ENCODE measurements at regions not wholly inside any gene's neighbourhood (a gene's known extent, or its start where the extent isn't known, plus 50 kb on each side); places are given as distances from the start of the nearest gene placed in this dataset.
"Not testable (repeated sequence)": the region's sequence is repeated elsewhere in the genome, so short reads cannot be mapped to it uniquely, and the experiment has no call there.

DNA sequence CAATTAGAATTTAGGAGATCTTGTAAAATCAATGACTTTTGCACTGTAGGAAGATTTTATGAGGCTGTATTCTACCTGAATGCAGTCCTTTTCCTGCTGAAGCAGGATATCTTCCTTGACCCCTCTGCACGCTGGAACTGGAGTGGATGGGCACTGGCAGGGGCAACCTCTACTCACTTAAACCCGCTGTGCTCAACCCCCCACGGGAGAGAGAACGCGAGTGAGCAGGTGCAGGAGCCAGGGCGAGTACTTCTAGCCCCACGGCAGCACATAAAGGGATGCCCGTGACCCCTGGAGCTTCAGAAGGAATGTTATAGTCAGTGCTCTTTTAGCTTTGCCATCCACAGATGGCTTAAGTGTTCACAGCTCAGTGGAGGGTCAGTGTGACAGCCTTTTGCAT is 1144.8 kb downstream of the EPHA7 start:
- no peaks in the 10 kb centered on the region for H3K36me3 Mint-ChIP-seq (ENCODE audit: insufficient read depth)
- no peak for ATAC-seq (replicated peaks)
- H3K4me3 Mint-ChIP-seq, result no peak overlapping the region
- no peak overlapping the region for H3K27ac Mint-ChIP-seq
- no peaks in the 10 kb centered on the region for H3K27me3 Mint-ChIP-seq
- no peak for DNase-seq
- H3K9me3 Mint-ChIP-seq, result peaks cover 13% of the 10 kb centered on the region in 2 donors
- H3K4me1 Mint-ChIP-seq (ENCODE audit: low read depth in 2 of 2), result no peaks in the 10 kb centered on the region

DNA sequence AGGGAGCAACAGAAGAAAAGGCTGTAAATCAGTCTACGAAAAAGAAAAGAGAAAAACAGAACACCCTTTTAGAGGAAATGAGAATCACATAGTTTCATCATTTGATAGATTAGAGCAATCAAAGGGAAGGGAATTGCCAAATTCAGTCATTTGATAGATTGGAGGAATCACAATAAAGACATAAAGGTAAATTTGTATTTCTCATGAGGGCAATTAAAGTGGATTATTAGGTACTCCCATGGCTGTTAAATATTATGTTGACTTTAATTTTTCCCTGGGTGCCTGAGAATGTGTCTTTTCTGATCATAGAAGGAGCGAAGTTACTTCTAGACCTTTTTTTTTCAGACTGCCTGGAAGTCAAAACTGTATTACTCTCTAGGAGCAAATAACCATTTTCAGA is 1145.7 kb downstream of the EPHA7 start:
- DNase-seq (no peak), ATAC-seq (replicated peaks) (no peak)
- Mint-ChIP-seq H3K27me3 (no peaks in the 10 kb centered on the region), H3K36me3 (ENCODE audit: insufficient read depth) (no peaks in the 10 kb centered on the region), H3K4me1 (ENCODE audit: low read depth in 2 of 2) (no peaks in the 10 kb centered on the region), H3K4me3 (no peak overlapping the region), H3K27ac (no peak overlapping the region), H3K9me3 (peaks cover 13% of the 10 kb centered on the region in 2 donors)

DNA sequence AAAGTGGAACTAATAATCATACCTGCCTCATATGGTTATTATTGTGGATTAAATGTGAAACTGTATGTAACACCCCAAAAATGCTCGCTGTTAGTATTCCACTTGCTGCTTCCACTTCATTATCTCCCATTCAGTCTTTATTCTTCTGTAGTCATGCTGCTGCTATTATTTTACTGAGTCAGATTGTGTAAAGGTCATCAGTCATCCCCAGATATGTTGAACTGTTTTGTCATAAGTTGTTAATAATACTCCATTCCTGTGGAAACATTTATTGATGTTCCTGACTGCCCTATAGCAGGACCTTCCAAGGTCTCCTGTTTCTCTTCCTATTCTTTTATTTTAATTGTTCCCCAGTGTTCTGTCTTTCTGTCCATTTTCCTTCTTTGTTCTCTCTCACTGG is 1148.3 kb downstream of the EPHA7 start:
- Mint-ChIP-seq H3K27me3 (no peaks in the 10 kb centered on the region), H3K27ac (no peak overlapping the region), H3K4me3 (no peak overlapping the region), H3K4me1 (ENCODE audit: low read depth in 2 of 2) (no peaks in the 10 kb centered on the region), H3K9me3 (peaks cover 13 to 16% of the 10 kb centered on the region in 2 donors), H3K36me3 (ENCODE audit: insufficient read depth) (no peaks in the 10 kb centered on the region)
- ATAC-seq (replicated peaks) (no peak), DNase-seq (no peak)

DNA sequence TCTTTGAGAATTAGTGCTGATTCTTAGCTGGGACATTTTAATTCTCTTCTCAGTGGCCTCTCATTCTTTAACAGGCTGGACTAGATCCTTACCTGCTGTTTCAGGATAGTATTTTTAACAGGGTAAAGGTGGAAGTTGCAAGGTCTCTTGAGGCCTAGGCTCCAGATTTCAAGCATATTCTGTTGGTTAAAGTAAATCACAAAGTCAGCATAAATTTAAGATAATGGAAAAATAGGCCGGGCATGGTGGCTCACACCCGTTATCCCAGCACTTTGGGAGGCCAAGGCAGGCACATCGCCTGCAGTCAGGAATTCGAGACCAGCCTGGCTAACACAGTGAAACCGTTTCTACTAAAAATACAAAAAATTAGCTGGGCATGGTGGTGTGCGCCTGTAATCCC is 1149.0 kb downstream of the EPHA7 start:
- DNase-seq, result no peak
- Mint-ChIP-seq H3K9me3 (peaks cover 13 to 15% of the 10 kb centered on the region in 2 donors), H3K27me3 (no peaks in the 10 kb centered on the region), H3K4me1 (ENCODE audit: low read depth in 2 of 2) (no peaks in the 10 kb centered on the region), H3K36me3 (ENCODE audit: insufficient read depth) (no peaks in the 10 kb centered on the region), H3K4me3 (no peak overlapping the region), H3K27ac (no peak overlapping the region)
- ATAC-seq (replicated peaks), result no peak

DNA sequence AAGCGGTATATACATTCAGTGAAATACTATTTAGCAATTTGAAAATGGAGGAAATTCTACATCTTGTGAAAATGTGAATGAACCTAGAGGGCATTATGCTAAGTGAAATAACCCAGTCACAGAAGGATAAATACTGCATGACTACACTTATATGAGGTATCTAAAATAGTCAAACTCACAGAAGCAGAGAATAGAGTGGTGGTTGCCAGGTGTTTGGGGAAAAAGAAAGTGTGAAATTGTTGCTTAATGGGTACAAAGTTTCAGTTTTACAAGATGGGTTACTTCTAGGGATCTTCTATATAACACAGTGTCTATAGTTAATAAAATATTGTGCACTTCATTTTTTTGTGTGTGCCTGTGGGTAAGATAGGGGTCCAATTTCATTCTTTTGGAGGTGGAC is 1152.0 kb downstream of the EPHA7 start:
- DNase-seq (no peak), ATAC-seq (replicated peaks) (no peak)
- no peaks in the 10 kb centered on the region for H3K27me3 Mint-ChIP-seq
- H3K4me1 Mint-ChIP-seq (ENCODE audit: low read depth in 2 of 2), result no peaks in the 10 kb centered on the region
- H3K4me3 Mint-ChIP-seq, result no peak overlapping the region
- peaks cover 11 to 18% of the 10 kb centered on the region in 2 donors for H3K9me3 Mint-ChIP-seq
- no peak overlapping the region for H3K27ac Mint-ChIP-seq
- no peaks in the 10 kb centered on the region for H3K36me3 Mint-ChIP-seq (ENCODE audit: insufficient read depth)

DNA sequence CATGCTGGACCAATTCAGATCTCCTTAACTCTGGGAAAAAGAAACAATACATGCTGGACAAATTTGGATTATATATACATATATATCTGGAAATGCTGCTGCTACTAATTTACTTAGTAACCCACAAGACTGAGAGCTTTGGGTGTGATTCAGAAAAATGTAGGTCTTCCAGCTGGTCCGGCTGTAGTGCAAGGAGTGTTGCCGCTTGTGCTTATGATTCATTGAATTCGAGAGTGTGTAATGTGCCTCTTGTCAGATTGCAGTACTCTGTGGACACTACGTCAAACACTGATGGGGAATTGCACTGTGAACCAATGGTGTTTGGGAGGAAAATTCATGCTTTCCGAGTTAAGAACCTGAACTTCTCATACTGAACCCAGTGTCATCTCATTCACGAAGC is 1155.5 kb downstream of the EPHA7 start:
- Mint-ChIP-seq H3K4me3 (no peak overlapping the region), H3K27me3 (no peaks in the 10 kb centered on the region), H3K36me3 (ENCODE audit: insufficient read depth) (no peaks in the 10 kb centered on the region), H3K27ac (no peak overlapping the region), H3K4me1 (ENCODE audit: low read depth in 2 of 2) (no peaks in the 10 kb centered on the region), H3K9me3 (peaks cover 17 to 22% of the 10 kb centered on the region in 2 donors)
- ATAC-seq (replicated peaks) (no peak), DNase-seq (no peak)

DNA sequence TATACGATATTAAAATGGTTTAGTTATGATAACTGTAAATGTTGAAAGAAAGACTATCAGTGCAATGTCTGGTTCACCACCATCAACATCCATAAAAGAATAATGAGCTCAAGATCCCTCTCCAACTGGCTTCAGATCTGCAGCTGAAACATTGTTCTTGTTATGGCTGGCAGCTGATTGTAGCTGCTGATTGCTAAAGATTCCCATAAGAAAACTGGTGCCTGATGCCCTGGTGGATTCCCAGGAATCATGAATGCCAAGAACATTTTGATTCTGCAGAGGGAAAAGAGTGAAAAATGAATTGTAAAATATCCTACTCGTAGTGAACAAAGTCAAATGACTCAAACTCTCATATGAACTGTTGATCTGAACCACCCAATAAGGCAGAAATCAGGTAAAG is 1160.2 kb downstream of the EPHA7 start:
- no peak for DNase-seq
- Mint-ChIP-seq H3K36me3 (ENCODE audit: insufficient read depth) (no peaks in the 10 kb centered on the region), H3K4me3 (no peak overlapping the region), H3K27ac (no peak overlapping the region), H3K9me3 (peaks cover 14 to 22% of the 10 kb centered on the region in 2 donors), H3K4me1 (ENCODE audit: low read depth in 2 of 2) (no peaks in the 10 kb centered on the region), H3K27me3 (no peaks in the 10 kb centered on the region)
- no peak for ATAC-seq (replicated peaks)

DNA sequence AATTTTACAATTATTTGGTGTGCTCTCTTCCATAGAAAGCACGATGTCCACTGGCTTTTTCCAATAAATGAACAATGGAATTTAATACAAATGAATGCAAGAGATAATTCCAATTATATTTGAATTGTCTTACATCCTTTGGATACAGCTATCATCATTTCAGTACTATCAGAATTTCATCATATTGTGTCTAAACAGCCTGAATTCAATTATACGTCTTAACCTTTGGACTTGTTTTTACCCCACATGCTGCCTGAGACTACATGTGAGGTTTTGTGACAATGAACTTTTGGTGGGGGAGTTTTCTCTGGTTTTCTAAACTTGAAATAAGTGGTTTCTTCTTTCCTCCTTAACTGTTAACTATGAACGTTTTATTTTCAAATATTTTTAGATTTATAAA is 1176.0 kb downstream of the EPHA7 start:
- Mint-ChIP-seq H3K4me3 (no peak overlapping the region), H3K9me3 (peaks cover 0 to 12% of the 10 kb centered on the region in 2 donors), H3K27me3 (no peaks in the 10 kb centered on the region), H3K36me3 (ENCODE audit: insufficient read depth) (no peaks in the 10 kb centered on the region), H3K4me1 (ENCODE audit: low read depth in 2 of 2) (no peaks in the 10 kb centered on the region), H3K27ac (no peak overlapping the region)
- DNase-seq (no peak), ATAC-seq (replicated peaks) (no peak)

DNA sequence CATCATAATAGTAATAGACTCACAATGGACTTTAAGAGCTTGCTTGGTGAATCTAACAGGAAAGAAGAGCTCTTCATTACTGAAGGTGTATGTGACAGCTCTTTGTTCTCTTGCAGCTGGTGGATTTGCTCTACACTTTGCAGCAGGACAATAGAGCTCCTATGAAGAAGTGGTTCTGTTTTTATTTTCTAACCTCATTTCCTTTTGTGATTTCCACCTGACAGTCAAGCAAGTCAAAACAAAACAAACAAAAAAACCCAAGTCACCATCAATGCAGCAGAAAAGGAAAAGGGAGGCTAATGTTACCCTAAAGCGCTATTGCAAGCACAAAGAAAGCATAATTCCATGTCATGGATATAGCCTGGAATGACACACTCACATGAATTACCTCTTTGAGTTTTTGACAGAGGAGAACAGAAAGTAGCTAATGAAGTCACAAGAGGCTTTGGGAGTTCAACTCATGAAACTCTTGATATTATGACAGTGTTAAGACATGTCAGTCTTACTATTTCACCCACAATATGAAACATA is 1188.1 kb downstream of the EPHA7 start:
- Mint-ChIP-seq H3K36me3 (ENCODE audit: insufficient read depth) (peaks cover 2% of the 10 kb centered on the region), H3K4me3 (no peak overlapping the region), H3K4me1 (ENCODE audit: low read depth in 2 of 2) (no peaks in the 10 kb centered on the region), H3K27me3 (no peaks in the 10 kb centered on the region), H3K27ac (no peak overlapping the region), H3K9me3 (peaks cover 10 to 12% of the 10 kb centered on the region in 2 donors)
- no peak for DNase-seq
- ATAC-seq (replicated peaks), result no peak

DNA sequence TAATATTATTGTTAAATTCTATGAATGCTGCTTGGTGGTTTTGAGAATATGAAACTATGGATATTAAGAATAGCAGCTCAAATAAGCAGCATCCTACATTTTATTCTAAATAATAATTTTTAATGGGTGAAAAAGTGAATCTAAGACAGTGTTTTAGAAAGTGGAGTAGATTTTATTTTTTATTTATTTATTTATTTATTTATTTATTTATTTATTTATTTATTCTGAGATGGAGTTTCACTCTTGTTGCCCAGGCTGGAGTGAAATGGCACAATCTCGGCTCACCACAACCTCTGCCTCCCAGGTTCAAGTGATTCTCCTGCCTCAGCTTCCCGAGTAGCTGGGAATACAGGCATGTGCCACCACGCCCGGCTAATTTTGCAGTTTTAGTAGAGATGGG is 1199.4 kb downstream of the EPHA7 start:
- not testable (repeated sequence) for H3K4me3 Mint-ChIP-seq; H3K9me3 Mint-ChIP-seq; H3K27me3 Mint-ChIP-seq; ATAC-seq (replicated peaks); H3K27ac Mint-ChIP-seq; DNase-seq; H3K4me1 Mint-ChIP-seq (ENCODE audit: low read depth in 2 of 2); H3K36me3 Mint-ChIP-seq (ENCODE audit: insufficient read depth)

DNA sequence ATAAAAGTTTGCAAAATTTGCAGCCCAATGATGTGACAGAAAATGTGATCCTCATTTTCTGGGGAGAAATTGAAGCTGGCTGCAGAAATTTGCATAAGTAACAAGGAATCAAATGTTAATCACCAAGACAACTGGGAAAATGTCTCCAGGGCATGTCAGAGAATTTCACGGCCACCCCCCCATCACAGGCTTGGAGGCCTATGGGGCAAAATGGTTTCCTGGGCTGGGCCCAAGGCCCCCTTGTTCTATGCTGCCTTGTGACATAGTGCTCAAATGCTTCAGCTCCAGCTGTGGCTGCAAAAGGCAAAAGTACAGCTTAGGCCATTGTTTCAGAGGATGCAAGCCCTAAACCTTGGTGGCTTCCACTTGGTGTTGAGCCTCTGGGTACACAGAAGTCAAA is 1202.6 kb downstream of the EPHA7 start:
- no peaks in the 10 kb centered on the region for H3K27me3 Mint-ChIP-seq
- H3K36me3 Mint-ChIP-seq (ENCODE audit: insufficient read depth), result no peaks in the 10 kb centered on the region
- H3K4me3 Mint-ChIP-seq, result no peak overlapping the region
- ATAC-seq (replicated peaks) (no peak), DNase-seq (no peak)
- H3K4me1 Mint-ChIP-seq (ENCODE audit: low read depth in 2 of 2), result no peaks in the 10 kb centered on the region
- H3K27ac Mint-ChIP-seq, result no peak overlapping the region
- H3K9me3 Mint-ChIP-seq, result peaks cover 8 to 19% of the 10 kb centered on the region in 2 donors

DNA sequence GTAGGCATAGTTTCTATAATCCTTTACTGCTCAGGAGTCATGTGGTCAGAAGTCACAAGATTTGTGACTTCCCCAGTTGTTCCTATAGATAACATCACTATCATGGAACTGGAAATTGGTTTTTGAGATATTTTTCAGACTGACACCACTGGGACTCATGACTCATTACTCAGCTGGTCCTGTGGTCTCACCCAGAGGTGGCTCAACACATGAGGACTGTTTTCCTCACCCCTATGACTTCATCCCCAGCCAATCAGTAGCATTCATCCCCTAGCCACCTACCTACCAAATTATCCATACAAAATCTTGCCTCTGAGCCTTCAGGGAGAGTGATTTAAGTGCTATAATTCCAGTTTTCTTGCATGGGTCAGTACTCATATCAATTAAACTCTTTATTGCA is 1217.7 kb downstream of the EPHA7 start:
- H3K36me3 Mint-ChIP-seq (ENCODE audit: insufficient read depth), result no peaks in the 10 kb centered on the region
- no peaks in the 10 kb centered on the region for H3K4me1 Mint-ChIP-seq (ENCODE audit: low read depth in 2 of 2)
- no peak overlapping the region for H3K27ac Mint-ChIP-seq
- DNase-seq, result no peak
- H3K9me3 Mint-ChIP-seq, result peaks cover 6 to 8% of the 10 kb centered on the region in 2 donors
- no peaks in the 10 kb centered on the region for H3K27me3 Mint-ChIP-seq
- ATAC-seq (replicated peaks), result no peak
- H3K4me3 Mint-ChIP-seq, result no peak overlapping the region

DNA sequence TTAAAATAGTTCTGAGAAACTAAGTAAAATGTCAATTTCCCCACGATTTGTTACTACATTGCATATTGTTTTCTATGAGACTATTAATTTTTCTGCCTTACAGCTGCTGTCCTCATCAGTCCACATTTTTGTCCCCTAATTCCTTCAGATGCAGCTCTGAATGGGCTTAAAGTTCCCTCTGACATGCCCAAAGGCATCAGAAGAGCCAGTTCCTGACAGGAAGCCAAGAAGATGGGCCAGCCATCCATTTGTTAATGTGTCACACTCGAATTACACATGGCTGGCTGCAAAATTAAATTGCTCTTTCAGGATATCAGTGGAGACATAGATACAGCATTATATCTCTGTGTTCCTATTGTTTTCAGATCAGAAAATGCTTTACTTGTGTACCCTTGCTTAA is 1223.0 kb downstream of the EPHA7 start:
- ATAC-seq (replicated peaks), result no peak
- Mint-ChIP-seq H3K27me3 (no peaks in the 10 kb centered on the region), H3K4me3 (no peak overlapping the region), H3K36me3 (ENCODE audit: insufficient read depth) (no peaks in the 10 kb centered on the region), H3K9me3 (peaks cover 6 to 14% of the 10 kb centered on the region in 2 donors), H3K4me1 (ENCODE audit: low read depth in 2 of 2) (no peaks in the 10 kb centered on the region), H3K27ac (no peak overlapping the region)
- DNase-seq, result no peak

DNA sequence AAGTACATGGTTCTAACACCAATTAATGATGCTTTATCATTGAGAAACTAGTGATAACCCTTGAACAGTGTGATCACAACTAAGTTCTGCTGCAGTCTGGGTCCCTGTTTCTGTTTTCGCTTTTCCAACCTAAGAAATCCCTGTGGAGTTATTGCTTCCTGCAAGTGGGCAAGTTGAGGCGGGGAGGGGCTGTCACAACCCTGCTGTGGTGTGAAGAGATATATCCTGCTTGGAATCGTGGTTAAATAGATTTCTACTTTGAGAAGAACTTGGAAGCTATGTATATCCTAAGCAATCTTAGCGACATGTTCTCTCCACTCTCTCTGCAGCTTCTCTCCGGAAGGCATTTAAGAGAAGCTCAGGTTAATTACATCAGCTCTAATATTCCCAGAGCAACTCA is 1223.6 kb downstream of the EPHA7 start:
- no peaks in the 10 kb centered on the region for H3K36me3 Mint-ChIP-seq (ENCODE audit: insufficient read depth)
- H3K9me3 Mint-ChIP-seq, result peaks cover 6 to 16% of the 10 kb centered on the region in 2 donors
- H3K4me1 Mint-ChIP-seq (ENCODE audit: low read depth in 2 of 2), result no peaks in the 10 kb centered on the region
- no peak overlapping the region for H3K27ac Mint-ChIP-seq
- DNase-seq, result no peak
- H3K27me3 Mint-ChIP-seq, result no peaks in the 10 kb centered on the region
- H3K4me3 Mint-ChIP-seq, result no peak overlapping the region
- no peak for ATAC-seq (replicated peaks)

DNA sequence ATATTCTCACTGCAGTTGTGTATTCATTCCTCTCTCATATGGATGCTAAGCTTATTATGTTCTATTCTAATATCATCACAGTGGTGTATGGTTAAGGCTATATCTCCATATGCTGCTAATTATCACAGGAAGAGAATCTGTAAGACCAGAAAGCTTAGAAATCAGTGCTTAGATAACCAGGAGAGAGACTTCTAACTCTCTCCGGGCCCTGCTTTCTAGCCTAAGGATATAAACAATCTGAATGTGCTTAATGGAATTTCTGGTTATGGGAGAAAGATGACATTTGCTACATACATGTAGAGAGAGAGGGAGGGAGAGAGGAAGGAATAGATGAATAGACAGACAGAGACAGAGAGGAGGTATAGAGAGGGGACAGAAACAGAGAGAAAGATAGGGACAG is 1231.3 kb downstream of the EPHA7 start:
- peaks cover 3% of the 10 kb centered on the region for H3K36me3 Mint-ChIP-seq (ENCODE audit: insufficient read depth)
- ATAC-seq (replicated peaks) (no peak), DNase-seq (no peak)
- H3K27me3 Mint-ChIP-seq, result no peaks in the 10 kb centered on the region
- H3K4me1 Mint-ChIP-seq (ENCODE audit: low read depth in 2 of 2), result no peaks in the 10 kb centered on the region
- no peak overlapping the region for H3K27ac Mint-ChIP-seq
- no peak overlapping the region for H3K4me3 Mint-ChIP-seq
- peaks cover 0 to 8% of the 10 kb centered on the region in 2 donors for H3K9me3 Mint-ChIP-seq

Data from effector memory CD8-positive, alpha-beta T cell (primary cell).